Nucleus accumbens (tissue), 56 donors: ENCODE measurements at regions not wholly inside any gene's neighbourhood (a gene's known extent, or its start where the extent isn't known, plus 50 kb on each side); places are given as distances from the start of the nearest gene placed in this dataset.

Experiments used
- DNase-seq, 56 donors: peaks; one replicate each; lab custom pipeline; 2025; lab: John Stamatoyannopoulos, UW

- DNase-seq: no peak
Observed at GRCh38 chr2:16123421-16123820, 183.1 kb downstream of the MYCN start.

GRCh38 chr2:16122556-16122955, 182.2 kb downstream of the MYCN start:
- DNase-seq: no peak

DNA sequence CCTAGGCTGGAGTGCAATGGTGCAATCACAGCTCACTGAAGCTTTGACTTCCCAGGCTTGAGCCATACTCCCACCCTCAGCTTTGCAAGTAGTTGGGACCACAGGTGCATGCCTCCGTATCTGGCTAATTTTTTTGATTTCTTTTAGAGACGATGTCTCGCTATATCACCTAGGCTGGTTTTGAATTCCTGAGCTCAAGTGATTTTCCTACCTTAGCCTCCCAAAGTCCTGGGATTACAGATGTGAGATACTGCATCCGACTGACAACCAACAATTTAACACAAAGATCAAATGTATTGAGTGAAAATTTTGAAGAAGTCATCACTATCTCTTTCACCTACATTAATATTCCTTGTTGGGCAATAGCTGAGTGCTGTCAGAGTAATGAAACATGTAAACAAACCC, 181.6 kb downstream of the MYCN start:
- DNase-seq: no peak

DNA sequence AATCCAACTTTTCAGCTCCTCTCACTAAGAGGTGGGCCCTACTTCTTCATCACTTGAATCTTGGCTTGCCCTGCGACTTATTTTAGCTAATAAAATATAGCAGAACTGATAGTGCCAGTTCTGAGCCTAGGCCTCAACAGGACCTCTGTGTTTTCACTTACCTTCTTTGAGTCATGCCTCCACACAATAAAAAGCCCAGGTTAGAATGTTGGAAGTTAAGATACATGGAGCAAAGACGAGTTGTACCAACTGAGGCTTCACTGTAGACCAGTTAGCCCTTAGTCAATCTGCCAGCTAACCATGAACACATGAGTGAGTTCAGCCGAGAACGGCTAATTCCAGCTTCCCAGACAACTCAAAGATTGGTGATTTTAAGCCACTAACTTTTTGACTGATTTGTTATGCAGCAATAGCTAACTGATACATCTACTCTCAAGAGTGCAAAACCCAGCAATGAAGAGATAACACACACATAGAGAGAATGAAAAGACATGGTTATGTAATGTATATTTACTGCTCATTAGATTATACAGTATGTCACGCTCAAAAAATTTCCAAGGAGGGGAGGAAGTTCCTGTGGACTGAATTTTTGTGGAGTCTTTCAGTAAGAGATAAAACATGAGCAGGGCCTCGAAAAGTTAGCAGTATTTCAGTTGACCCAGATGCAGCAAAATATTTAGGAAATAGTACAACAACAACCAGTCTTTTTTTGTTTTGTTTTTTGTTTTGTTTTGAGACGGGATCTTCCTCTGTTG, 181.1 kb downstream of the MYCN start:
- DNase-seq: no peak

DNA sequence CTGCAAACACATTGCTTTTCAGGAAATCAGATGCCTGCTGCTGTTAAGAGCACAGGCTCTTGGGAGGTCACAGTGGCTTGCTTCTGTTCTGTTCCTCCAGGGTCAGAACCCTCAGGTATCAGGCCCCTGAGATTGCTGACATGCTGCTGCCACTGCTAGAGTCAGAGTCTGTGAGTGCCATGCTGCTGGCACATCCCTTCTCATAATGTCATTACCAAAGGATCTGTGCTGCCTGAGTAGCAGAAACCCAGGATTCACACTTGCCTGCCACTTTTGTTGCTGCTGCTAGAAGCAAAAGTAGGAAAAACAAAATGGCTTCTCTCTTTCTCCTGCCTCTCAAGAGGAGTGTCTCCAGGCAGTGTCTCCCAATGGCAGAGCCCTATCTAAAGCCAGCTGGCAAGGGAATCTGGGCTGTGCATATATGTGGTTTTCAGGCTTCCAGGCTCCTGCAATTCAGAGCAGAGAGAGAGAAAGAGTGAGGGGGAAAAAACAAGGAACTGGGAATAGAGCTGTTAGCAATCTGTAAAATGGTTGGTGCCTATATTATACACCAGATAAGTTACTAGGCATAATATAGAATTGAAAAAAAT, 180.3 kb downstream of the MYCN start:
- DNase-seq: no peak

- DNase-seq: no peak
Observed at GRCh38 chr2:16119741-16120140, 179.4 kb downstream of the MYCN start.

GRCh38 chr2:16118611-16119590, 178.6 kb downstream of the MYCN start:
- DNase-seq: no peak

DNA sequence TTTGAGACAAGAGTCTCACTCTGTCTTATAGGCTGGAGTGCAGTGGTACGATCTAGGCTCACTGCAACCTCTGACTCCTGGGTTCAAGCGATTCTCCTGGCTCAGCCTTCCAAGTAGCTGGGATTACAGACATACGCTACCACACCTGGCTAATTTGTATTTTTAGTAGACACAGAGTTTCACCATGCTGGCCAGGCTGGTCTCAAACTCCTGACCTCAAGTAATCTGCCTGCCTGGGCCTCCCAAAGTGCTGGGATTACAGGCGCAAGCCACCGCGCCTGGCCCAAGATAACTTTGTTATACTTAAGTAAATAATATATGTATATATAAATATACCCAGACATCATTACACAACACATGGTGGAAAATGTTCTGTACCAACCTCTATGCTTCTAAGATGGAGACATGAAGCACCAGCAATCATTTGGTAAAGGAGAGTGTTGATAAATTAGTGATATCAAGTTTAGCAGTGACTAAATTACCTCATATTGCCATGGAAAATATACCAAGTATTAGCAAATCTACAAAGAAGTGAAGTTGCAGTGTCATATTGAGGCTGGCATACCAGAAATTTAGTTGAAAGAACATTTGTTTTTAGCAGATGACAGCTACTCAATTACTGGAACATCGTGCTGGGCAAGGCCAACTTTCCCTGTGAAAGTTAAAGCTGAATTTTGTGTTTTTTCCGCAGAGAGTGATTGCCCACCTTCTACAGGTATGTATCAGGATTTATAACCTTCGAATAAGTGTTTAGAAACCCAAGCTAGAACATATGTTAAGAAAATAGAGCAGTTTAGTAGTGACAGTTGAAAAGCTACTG, 177.7 kb downstream of the MYCN start:
- DNase-seq: no peak

- DNase-seq: no peak
Observed at GRCh38 chr2:16117021-16117700, 176.8 kb downstream of the MYCN start.

GRCh38 chr2:16115881-16116830, 175.8 kb downstream of the MYCN start:
- DNase-seq: no peak

DNA sequence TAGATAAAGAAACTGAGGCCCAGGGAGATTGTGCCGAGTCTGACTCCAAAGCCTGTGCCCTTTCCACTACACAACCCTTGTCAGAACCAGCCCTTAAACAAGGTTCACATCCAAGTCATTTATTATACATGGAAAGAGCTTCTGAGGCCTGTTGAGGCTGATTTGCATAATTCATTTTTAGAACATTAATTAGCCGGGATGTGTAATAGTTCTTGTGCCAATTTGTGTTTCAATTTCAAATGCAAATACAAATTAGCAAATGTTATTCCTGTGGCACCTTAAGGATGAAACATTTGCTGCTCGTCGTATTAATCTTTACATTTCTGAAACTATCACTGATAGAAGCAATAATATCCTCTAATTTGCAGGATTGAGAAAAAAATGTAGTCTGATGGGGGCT, 174.9 kb downstream of the MYCN start:
- no peak for DNase-seq

GRCh38 chr2:16114836-16115235, 174.5 kb downstream of the MYCN start:
- no peak for DNase-seq

- DNase-seq: peak in 1 of 56 donors; percentile 9
Observed at GRCh38 chr2:16114070-16114469, 173.7 kb downstream of the MYCN start.

DNA sequence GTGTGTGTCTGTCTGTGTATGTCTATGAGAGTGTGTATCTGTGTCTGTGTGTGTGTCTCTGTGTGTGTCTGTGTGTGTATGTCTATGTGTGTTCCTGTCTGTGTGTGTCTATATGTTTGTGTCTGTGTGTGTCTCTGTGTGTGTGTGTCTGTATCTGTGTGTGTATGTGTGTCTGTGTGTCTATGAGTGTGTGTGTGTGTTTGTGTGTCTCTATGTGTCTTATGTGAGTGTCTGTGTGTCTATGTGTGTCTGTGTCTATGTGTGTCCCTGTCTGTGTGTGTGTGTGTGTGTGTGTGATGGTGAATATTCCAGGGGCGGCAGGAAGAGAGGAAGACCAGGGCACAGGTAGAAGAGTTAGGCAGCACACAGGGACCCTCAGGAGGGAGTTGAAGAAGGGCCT, 173.2 kb downstream of the MYCN start:
- no peak for DNase-seq

- no peak for DNase-seq
Observed at GRCh38 chr2:16112972-16113560, 172.7 kb downstream of the MYCN start.

DNA sequence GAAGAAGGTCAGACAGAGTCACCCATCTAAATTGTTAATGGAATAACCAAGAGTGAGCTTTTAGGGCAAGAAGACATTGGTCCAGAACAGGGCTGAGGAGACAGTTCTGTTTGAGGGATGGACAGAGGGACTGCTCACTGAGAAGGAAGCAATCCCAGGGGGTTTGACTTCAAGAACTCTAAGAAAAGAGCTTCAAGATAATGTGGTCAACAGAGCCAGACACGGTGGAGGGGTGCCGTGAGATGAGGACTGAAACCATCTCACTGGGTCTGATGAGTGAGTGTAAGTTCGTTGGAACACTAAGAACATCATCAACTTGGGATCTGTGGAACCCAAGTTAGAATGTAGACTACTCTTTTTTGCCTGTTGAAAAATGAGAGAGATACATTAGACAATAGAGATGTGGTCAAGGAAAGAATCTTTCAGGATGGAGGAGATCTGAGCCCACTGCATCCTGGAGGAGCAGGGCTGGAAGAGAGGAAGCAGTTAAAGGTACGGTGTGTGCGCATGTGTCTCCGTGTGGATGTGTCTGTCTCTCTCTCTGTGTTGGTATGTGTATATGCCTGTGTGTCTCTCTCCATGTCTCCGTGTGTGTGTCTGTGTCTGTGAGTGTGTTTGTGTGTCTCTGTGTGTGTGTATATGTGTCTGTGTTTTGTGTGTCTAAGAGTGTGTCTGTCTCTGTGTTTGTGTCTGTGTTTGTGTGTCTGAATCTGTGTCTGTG, 172.1 kb downstream of the MYCN start:
- no peak for DNase-seq

DNA sequence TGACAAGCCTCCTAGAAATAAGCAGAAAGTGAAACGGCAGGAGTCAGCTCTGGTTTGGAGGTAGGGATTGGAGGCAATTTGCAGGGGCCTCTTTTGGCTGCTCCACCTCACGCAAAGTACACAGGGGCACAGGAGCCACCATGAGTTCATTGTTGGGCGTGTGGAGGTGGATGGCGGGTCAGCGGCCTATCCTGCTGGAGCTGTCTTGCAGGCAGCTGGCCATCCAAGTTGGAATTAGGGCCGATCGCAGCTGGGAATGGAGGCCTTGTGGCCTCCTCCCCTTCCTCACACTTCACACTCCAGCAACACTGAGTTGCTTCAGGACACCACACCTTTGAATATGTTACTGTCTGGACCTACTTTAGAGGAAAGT, 171.5 kb downstream of the MYCN start:
- DNase-seq: no peak
